ENCODE measurements at regions not wholly inside any gene's neighbourhood (a gene's known extent, or its start where the extent isn't known, plus 50 kb on each side); places are given as distances from the start of the nearest gene placed in this dataset.

- no peak for DNase-seq (ENCODE audit: extremely low read depth, low read depth)
These were observed 932.8 kb upstream of the POU3F3 start for GRCh38 chr2:103921161-103921560.

- no peak for DNase-seq (ENCODE audit: extremely low read depth, low read depth)
These were observed 911.7 kb upstream of the POU3F3 start for GRCh38 chr2:103942199-103942598.

DNA sequence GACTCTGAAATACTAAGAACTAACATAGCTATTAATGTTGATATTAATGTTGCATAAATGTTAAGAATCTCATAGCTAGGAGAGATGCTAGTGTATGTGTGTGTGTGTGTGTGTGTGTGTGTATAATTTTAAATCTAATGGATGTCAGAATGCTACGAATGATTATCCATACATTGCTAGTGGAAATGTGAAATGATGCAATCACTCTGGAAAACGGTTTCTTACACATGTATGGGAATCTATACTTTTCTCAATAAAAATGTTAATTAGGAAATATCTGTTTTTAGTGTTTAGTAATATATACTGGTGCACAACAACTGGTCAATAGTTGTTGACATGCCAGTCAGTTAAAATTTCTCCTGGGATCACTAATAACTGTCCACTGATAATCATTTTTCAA lies 908.8 kb upstream of the POU3F3 start:
- no peak for DNase-seq (ENCODE audit: extremely low read depth, low read depth)

DNA sequence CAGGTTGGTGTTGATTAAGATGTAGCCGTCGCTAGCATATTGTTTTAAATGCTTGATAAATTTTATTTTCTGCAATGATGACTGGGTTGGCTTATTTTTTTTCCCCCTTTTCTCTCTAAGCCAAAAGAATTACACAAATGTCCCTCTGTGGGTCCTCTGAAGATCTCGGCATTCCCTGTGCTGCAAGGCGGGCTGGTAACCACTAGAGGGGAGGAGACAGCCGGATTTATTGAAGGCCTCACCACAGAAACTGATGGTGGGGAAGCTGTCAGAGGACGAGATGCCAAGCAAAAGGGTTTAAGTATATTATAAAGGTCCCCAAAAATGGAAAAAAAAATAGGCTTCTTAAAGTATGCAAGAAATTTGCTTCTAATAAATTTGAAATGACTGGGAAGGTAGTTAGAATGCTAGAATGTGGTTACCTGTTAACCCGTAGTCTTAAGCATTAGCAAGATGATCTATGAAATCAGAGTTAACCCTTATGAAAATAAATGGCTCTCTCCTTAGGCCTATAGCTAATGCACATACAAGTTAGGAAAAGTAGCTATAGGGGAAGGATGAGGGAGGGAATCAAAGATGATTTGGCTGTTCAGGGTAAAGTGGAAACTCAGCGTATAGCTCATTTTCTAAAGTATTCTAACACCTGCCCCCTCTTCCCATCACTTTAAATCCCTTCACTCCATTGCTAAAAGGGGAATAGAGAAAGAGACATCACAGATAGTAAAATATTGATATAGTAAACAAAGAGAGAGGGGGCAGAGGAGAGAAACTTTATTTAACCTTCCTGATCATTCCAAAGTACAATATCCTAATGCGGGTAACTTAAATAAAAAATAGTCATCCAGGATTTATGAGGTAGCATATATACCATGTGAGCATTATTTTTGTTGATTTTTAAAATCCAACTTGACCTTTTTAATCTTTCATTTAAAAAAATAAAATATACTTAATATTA lies 894.5 kb upstream of the POU3F3 start:
- peak; percentile 40 for DNase-seq (ENCODE audit: extremely low read depth, low read depth)

GRCh38 chr2:103960129-103960513 lies 893.8 kb upstream of the POU3F3 start:
- DNase-seq (ENCODE audit: extremely low read depth, low read depth) = no peak

- DNase-seq (ENCODE audit: extremely low read depth, low read depth) = no peak
These were observed 893.0 kb upstream of the POU3F3 start for GRCh38 chr2:103960951-103961350.

- no peak for DNase-seq (ENCODE audit: extremely low read depth, low read depth)
These were observed 892.1 kb upstream of the POU3F3 start for GRCh38 chr2:103961862-103962261.

- DNase-seq (ENCODE audit: extremely low read depth, low read depth) = no peak
These were observed 891.2 kb upstream of the POU3F3 start for GRCh38 chr2:103962670-103963069.

- no peak for DNase-seq (ENCODE audit: extremely low read depth, low read depth)
These were observed 890.7 kb upstream of the POU3F3 start for GRCh38 chr2:103963146-103963725.

DNA sequence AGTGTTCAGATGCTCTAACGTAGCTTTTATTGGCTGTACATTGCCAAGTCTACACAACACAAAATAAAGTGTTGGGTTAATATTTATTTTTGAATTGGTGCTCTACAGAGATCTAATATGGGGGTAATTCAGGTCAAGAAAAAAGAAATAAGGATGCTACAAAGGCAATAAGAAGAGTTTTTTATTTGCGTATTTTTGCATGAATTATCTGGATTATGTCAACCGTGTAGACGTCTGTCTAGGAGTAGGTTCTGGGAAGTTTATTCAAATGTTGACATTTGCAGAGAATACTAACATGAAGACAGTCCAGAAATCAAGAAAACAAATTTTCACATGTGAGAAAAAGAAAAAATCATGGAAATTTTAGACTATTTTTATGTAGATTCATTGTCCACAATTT lies 876.7 kb upstream of the POU3F3 start:
- no peak for DNase-seq (ENCODE audit: extremely low read depth, low read depth)

DNA sequence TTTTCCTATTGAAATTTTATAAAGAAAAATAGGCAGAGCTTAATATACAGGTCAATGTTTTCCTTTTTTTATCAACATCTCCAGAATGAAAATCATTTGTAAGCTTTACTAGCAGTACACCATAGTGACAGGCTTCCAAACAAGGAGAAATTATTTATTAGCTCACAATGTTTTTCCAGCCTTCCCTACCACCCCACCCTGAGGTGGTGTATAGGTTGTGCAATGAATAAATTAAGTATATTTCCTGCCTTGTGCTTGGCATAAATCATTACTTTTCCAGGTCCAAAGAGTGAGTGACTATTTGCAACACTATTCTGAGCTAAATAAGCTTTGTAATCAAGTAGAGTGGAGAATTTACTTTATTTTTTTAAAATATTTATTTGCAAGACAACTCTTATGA lies 876.2 kb upstream of the POU3F3 start:
- DNase-seq (ENCODE audit: extremely low read depth, low read depth) = no peak

DNA sequence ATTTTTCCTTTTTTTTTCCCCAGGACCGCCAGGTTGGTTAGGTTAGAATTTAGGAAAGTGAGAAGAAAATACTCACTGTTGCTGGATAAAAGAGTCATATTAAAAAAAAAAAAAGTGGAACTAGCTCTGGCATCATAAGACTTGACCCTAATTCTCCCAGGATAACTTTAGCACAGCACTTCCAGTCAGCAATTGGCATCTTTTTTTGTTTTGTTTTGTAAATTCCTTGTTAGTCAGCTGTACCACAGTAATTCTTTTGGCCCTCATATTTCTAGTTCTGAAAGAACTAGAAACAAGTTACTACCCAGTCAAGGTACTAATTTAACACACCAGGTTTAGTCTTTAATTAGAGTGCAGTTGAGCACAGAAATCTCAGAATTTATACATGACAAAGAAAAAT lies 873.5 kb upstream of the POU3F3 start:
- no peak for DNase-seq (ENCODE audit: extremely low read depth, low read depth)

- no peak for DNase-seq (ENCODE audit: extremely low read depth, low read depth)
These were observed 871.2 kb upstream of the POU3F3 start for GRCh38 chr2:103982691-103983090.

DNA sequence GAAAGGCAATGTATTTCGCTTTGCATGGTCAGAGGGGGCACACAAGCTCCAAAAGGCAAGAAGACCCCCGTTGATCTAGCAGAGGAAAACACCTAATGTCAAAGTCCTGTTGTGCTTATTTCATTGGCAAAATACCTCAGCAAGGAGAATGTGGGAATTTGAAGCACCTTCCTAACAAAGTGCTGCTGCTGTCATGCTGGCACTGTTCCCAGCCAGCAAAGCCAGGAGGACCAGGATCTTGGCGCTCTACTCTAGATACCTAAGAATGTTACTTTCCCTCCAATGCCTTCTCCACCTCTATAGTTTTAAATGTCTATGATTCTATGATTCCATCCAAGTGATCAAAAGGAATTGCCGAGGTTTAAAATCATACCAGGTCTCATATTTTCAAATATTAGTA lies 867.9 kb upstream of the POU3F3 start:
- DNase-seq (ENCODE audit: extremely low read depth, low read depth) = no peak

- DNase-seq (ENCODE audit: extremely low read depth, low read depth) = peak; percentile 21
These were observed 862.3 kb upstream of the POU3F3 start for GRCh38 chr2:103991591-103991990.

- no peak for DNase-seq (ENCODE audit: extremely low read depth, low read depth)
These were observed 849.1 kb upstream of the POU3F3 start for GRCh38 chr2:104004821-104005220.

DNA sequence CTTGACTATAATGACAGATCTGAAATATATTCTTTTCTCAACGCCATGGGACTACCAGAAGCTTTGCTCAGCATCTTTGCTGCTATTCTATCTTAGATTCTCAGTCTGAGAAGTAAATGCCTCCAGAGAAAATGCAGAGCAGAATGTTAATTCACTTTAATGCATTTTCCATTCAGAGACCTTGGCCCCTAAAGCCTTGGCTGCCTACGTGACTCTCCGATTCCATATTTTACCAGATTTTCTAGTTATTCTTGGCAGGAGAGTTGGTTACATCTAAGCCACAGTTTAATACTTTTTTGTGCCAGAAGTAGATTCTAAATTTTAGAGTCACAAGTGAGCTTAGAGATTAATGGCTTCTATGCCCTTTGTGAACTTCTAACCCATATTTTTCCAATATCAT lies 837.1 kb upstream of the POU3F3 start:
- DNase-seq (ENCODE audit: extremely low read depth, low read depth) = no peak

DNA sequence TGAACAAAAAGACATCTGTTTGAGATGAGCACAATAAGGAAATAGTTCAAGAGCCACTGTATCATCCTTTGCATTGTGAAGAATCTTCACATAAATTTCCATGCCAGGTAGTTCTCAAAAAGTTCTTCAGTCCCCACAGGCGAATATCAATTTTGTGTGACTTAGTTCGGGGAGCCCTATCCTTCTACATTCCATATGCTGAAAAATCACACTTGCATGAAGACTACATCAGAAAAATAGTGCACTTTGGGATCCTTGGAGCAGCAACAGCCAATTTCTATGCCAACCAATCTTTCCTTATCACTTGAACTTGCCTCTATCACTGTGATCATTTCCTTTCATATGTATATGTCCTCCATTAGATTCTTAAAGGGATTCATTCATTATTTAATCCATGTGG lies 830.6 kb upstream of the POU3F3 start:
- no peak for DNase-seq (ENCODE audit: extremely low read depth, low read depth)

GRCh38 chr2:104023765-104024164 lies 830.1 kb upstream of the POU3F3 start:
- DNase-seq (ENCODE audit: extremely low read depth, low read depth) = no peak

DNA sequence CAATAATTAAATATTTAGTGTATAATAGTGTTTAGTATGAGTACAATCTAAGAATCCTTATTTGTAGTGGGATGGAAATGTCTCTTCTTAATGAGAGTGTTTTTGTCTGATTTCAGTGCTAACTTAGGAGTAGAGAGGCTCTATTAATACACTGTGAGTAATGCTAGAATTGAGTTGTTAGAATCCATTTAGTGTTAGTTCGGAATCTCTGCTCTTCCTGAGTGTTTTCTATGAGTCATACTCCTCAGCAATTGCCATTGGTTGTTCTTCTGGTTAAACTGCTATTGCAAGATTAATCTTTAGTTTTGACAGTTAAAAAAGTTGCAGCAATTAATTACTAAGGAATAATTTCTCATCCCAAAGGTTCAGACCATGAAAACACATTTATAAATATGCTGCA lies 828.6 kb upstream of the POU3F3 start:
- peak; percentile 1 for DNase-seq (ENCODE audit: extremely low read depth, low read depth)

DNA sequence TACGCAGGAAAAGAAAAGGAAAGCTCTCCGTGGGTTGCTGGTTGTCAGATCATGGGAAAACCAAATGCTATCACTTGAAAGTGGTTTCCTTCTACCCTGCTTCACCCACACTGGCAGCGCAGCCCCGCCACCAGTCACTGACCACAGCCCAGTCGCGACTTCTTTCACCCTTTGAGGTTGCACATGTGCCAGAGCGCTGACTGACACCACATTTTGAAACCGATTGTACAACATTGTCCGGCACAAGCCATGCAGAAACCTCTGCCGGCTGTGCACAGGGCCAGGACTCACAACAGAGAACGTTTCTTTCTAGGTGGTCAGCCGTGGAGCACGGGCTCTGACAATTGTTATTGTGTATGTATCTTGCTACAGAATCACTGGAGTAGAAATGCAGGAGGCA lies 827.2 kb upstream of the POU3F3 start:
- no peak for DNase-seq (ENCODE audit: extremely low read depth, low read depth)

- DNase-seq (ENCODE audit: extremely low read depth, low read depth) = no peak
These were observed 826.6 kb upstream of the POU3F3 start for GRCh38 chr2:104027321-104027720.

Measured in NCI-H460 (cell line).